HEK293 (cell line): ENCODE measurements at regions not wholly inside any gene's neighbourhood (a gene's known extent, or its start where the extent isn't known, plus 50 kb on each side); places are given as distances from the start of the nearest gene placed in this dataset.

Experiments used
- CTCF ChIA-PET: fragments of 350-600 bp; formaldehyde crosslinking; extraction: SDS; loops from one replicate; lab custom pipeline; 2021; ENCODE audit warnings: antibody characterized with exemption; lab: Yijun Ruan, JAX
- POLR2A ChIA-PET: fragments of 300-600 bp; formaldehyde crosslinking; extraction: SDS; loops from one replicate; lab custom pipeline; 2020; ENCODE audit warnings: antibody characterized with exemption, inconsistent platforms; lab: Yijun Ruan, JAX
- H3K27ac ChIP-seq: fragments of 200-500 bp; sonication (Bioruptor generic); 2 replicates; pipeline ENCODE4 v1.5.1; 2014; ENCODE audit warnings: low read depth, low read length, control low read depth, inconsistent platforms; ENCODE audit errors: extremely low read depth
- H3K36me3 ChIP-seq, 2 experiments: fragments of 200-500 bp in 1 of 2; sonication (Bioruptor generic) in 1 of 2; 1 replicate in 1 of 2; 2 replicates in 1 of 2; pipeline ENCODE4 v1.5.1; 2014 to 2017; ENCODE audit warnings: inconsistent platforms in 2 of 2, low read length in 2 of 2; ENCODE audit not compliant: control insufficient read depth in 2 of 2, insufficient read depth in 1 of 2
- H3K4me1 ChIP-seq: fragments of 200-500 bp; sonication (Bioruptor generic); 2 replicates; pipeline ENCODE4 v1.5.1; 2014; ENCODE audit warnings: mild to moderate bottlenecking, low read length, inconsistent platforms; ENCODE audit not compliant: control insufficient read depth, insufficient read depth
- H3K4me3 ChIP-seq: 2 replicates; pipeline ENCODE4 v1.5.1; 2011; ENCODE audit warnings: low read depth, mild to moderate bottlenecking, control low read depth, low read length, moderate library complexity
- H3K9me3 ChIP-seq: fragments of 200-500 bp; sonication (Bioruptor generic); 2 replicates; pipeline ENCODE4 v1.5.1; 2014; ENCODE audit warnings: low read depth, low read length, inconsistent platforms; ENCODE audit not compliant: control insufficient read depth, insufficient read depth
- HOXC10 ChIP-seq: sonication (generic); formaldehyde crosslinking; IDR thresholded peaks from 2 replicates; pipeline ENCODE4 v1.8.1; 2023; ENCODE audit warnings: mild to moderate bottlenecking, missing genetic modification reagents
- KLF7 ChIP-seq: fragments of 450-650 bp; formaldehyde crosslinking; IDR thresholded peaks from 2 replicates; pipeline ENCODE4 v1.5.1; 2016; ENCODE audit warnings: missing biosample characterization, missing genetic modification characterization, borderline replicate concordance
- PATZ1 ChIP-seq: fragments of 450-650 bp; formaldehyde crosslinking; IDR thresholded peaks from 2 replicates; pipeline ENCODE4 v1.5.1; 2016; ENCODE audit warnings: missing biosample characterization, missing genetic modification characterization
- PRDM1 ChIP-seq: fragments of 450-650 bp; formaldehyde crosslinking; IDR thresholded peaks from 2 replicates; pipeline ENCODE4; 2016; ENCODE audit warnings: missing biosample characterization, missing genetic modification characterization
- SCRT2 ChIP-seq: fragments of 450-650 bp; formaldehyde crosslinking; IDR thresholded peaks from 2 replicates; pipeline ENCODE4 v1.5.1; 2016; ENCODE audit warnings: missing biosample characterization, missing genetic modification characterization
- ZNF112 ChIP-seq: fragments of 450-650 bp; formaldehyde crosslinking; IDR thresholded peaks from 2 replicates; pipeline ENCODE4 v1.5.0; 2017; ENCODE audit warnings: missing biosample characterization, missing genetic modification characterization
- ZNF132 ChIP-seq: fragments of 450-650 bp; formaldehyde crosslinking; IDR thresholded peaks from 2 replicates; pipeline ENCODE4 v1.5.1; 2017; ENCODE audit warnings: missing biosample characterization, missing genetic modification characterization, borderline replicate concordance
- ZNF518A ChIP-seq: fragments of 450-650 bp; formaldehyde crosslinking; conservative IDR thresholded peaks from 2 replicates; pipeline ENCODE4 v1.5.1; 2016; ENCODE audit warnings: low read depth, missing biosample characterization, missing genetic modification characterization
- ZNF596 ChIP-seq: fragments of 450-650 bp; IDR thresholded peaks from 2 replicates; pipeline ENCODE4 v1.5.0; 2018; ENCODE audit warnings: missing biosample characterization, mild to moderate bottlenecking, missing genetic modification characterization, moderate library complexity
- ZNF654 ChIP-seq: fragments of 450-650 bp; formaldehyde crosslinking; IDR thresholded peaks from 2 replicates; pipeline ENCODE4 v1.5.1; 2016; ENCODE audit warnings: low read depth, missing biosample characterization, missing genetic modification characterization
- ZNF704 ChIP-seq: fragments of 450-650 bp; formaldehyde crosslinking; IDR thresholded peaks from 2 replicates; pipeline ENCODE4 v1.5.1; 2016; ENCODE audit warnings: missing biosample characterization, missing genetic modification characterization
- ZNF776 ChIP-seq: fragments of 450-650 bp; formaldehyde crosslinking; IDR thresholded peaks from 2 replicates; pipeline ENCODE4 v1.5.0; 2017; ENCODE audit warnings: missing biosample characterization, missing genetic modification characterization, borderline replicate concordance
- ZNF843 ChIP-seq: fragments of 450-650 bp; formaldehyde crosslinking; IDR thresholded peaks from 2 replicates; pipeline ENCODE4 v1.5.1; 2016; ENCODE audit warnings: missing biosample characterization, missing genetic modification characterization
- ZSCAN5A ChIP-seq: fragments of 450-650 bp; formaldehyde crosslinking; IDR thresholded peaks from 2 replicates; pipeline ENCODE4 v1.5.1; 2016; ENCODE audit warnings: missing biosample characterization, missing genetic modification characterization

- H3K27ac ChIP-seq, result no peak overlapping the region
- ChIA-PET CTCF (no interaction called here), POLR2A (no interaction called here)
- H3K9me3 ChIP-seq, result no peaks in the 10 kb centered on the region
- no peak for TF ChIP-seq ZNF843 (tag by site-specific recombination)
- no peak for TF ChIP-seq SCRT2 (tag by site-specific recombination)
- TF ChIP-seq ZNF776 (tag by site-specific recombination), result no peak
- no peak overlapping the region for H3K4me3 ChIP-seq
- no peaks in the 10 kb centered on the region for H3K36me3 ChIP-seq
- no peaks in the 10 kb centered on the region for H3K4me1 ChIP-seq
Observed at GRCh38 chr13:74715718-74716117, 581.5 kb upstream of the KLF12 start.

- Histone ChIP-seq H3K27ac (no peak overlapping the region), H3K4me3 (no peak overlapping the region), H3K36me3 (no peaks in the 10 kb centered on the region), H3K4me1 (no peaks in the 10 kb centered on the region), H3K9me3 (no peaks in the 10 kb centered on the region)
- CTCF ChIA-PET, result no interaction called here
- no peak for TF ChIP-seq ZNF518A (tag by site-specific recombination)
- TF ChIP-seq PRDM1 (tag by site-specific recombination), result no peak
- no peak for TF ChIP-seq HOXC10 (CRISPR knock-in tag)
- no peak for TF ChIP-seq ZNF596 (tag by site-specific recombination)
- TF ChIP-seq ZNF654 (tag by site-specific recombination), result no peak
- POLR2A ChIA-PET, result no interaction called here
Observed at GRCh38 chr13:74710006-74710405, 575.8 kb upstream of the KLF12 start.

- ChIA-PET CTCF (no interaction called here), POLR2A (no interaction called here)
- Histone ChIP-seq H3K9me3 (no peaks in the 10 kb centered on the region), H3K4me1 (no peaks in the 10 kb centered on the region)
- TF ChIP-seq ZNF704 (tag by site-specific recombination), result no peak
- no peak for TF ChIP-seq KLF7 (tag by site-specific recombination)
- TF ChIP-seq PATZ1 (tag by site-specific recombination), result no peak
- TF ChIP-seq ZNF132 (tag by site-specific recombination), result no peak
- TF ChIP-seq ZNF112, result no peak
- no peak for TF ChIP-seq ZSCAN5A (tag by site-specific recombination)
- TF ChIP-seq, all 188 proteins: peak for 0
- Histone ChIP-seq H3K27ac (no peak overlapping the region), H3K4me3 (no peak overlapping the region), H3K36me3 (no peaks in the 10 kb centered on the region)
Observed at GRCh38 chr13:74709226-74709625, 575.0 kb upstream of the KLF12 start.
